KMS-11 (cell line): ENCODE measurements at regions not wholly inside any gene's neighbourhood (a gene's known extent, or its start where the extent isn't known, plus 50 kb on each side); places are given as distances from the start of the nearest gene placed in this dataset.

ENCODE experiments used
- H2AFZ ChIP-seq: fragments of 200-600 bp; sonication (generic); 2 replicates; pipeline ENCODE4 v1.6.1; 2016; ENCODE audit warnings: antibody characterized with exemption, mixed run types, low read depth
- H3K27ac ChIP-seq: fragments of 200-600 bp; sonication (generic); 2 replicates; pipeline ENCODE4 v1.6.1; 2016; ENCODE audit warnings: mild to moderate bottlenecking, mixed run types
- H3K27me3 ChIP-seq: fragments of 200-600 bp; sonication (generic); 2 replicates; pipeline ENCODE4 v1.6.1; 2017; ENCODE audit warnings: mild to moderate bottlenecking, low read depth, mixed run types, moderate library complexity; ENCODE audit not compliant: insufficient read depth
- H3K36me3 ChIP-seq: fragments of 200-600 bp; sonication (generic); 2 replicates; pipeline ENCODE4 v1.6.1; 2017; ENCODE audit warnings: mild to moderate bottlenecking, mixed run types; ENCODE audit not compliant: insufficient read depth
- H3K4me1 ChIP-seq: fragments of 200-600 bp; sonication (generic); 2 replicates; pipeline ENCODE4 v1.6.1; 2016; ENCODE audit warnings: mild to moderate bottlenecking, low read depth, mixed run types; ENCODE audit not compliant: poor library complexity, severe bottlenecking
- H3K4me2 ChIP-seq: fragments of 200-600 bp; sonication (generic); 2 replicates; pipeline ENCODE4 v1.7.0; 2016; ENCODE audit warnings: mild to moderate bottlenecking, mixed run types
- H3K4me3 ChIP-seq: fragments of 200-600 bp; sonication (generic); IDR thresholded peaks from 2 replicates; pipeline ENCODE4 v1.6.1; 2017; ENCODE audit warnings: low read depth, low read length, mixed read lengths; ENCODE audit not compliant: insufficient read depth
- H3K79me2 ChIP-seq: fragments of 200-600 bp; sonication (generic); 2 replicates; pipeline ENCODE4 v1.6.1; 2016; ENCODE audit warnings: low read depth, mixed run types; ENCODE audit not compliant: insufficient read depth
- H3K9ac ChIP-seq: fragments of 200-600 bp; sonication (generic); 2 replicates; pipeline ENCODE4 v1.6.1; 2016; ENCODE audit warnings: mild to moderate bottlenecking, mixed run types
- H4K20me1 ChIP-seq: fragments of 200-600 bp; sonication (generic); 2 replicates; pipeline ENCODE4 v1.6.1; 2016; ENCODE audit warnings: mild to moderate bottlenecking, mixed run types; ENCODE audit not compliant: insufficient read depth
- CTCF ChIP-seq: fragments of 200-600 bp; sonication (generic); conservative IDR thresholded peaks from 2 replicates; pipeline ENCODE4 v1.6.1; 2017; ENCODE audit warnings: low read depth, mild to moderate bottlenecking, antibody characterized with exemption, low read length, moderate library complexity, mixed read lengths

DNA sequence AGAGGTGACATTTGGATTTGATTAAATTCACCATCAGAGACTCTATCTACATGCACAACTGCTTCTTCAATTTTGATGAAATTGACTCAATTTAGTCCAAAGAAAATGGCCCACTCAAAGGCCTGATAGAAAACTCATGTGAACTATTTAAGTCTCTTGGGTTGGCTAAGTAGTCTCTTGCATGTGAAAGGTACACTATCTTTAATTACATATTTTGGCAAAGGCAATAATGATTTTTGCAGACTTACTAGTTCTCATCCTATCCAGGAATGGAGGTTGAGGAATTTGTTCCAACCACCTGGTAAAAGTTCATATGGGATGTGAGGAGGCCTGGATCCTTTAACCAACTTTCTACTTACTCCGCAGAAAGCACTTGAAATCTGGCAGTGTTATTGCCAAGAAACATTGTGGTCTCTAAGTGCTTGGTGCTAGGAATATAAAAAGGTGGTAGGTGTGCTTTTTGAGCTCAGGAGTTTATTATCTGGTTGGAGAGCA lies 618.6 kb upstream of the MKI67 start:
- Histone ChIP-seq H3K79me2 (no peaks in the 10 kb centered on the region), H2AFZ (no peak overlapping the region), H3K4me1 (no peaks in the 10 kb centered on the region), H3K36me3 (no peaks in the 10 kb centered on the region), H3K9ac (no peak overlapping the region), H3K4me3 (no peak overlapping the region), H3K4me2 (no peak overlapping the region), H4K20me1 (no peaks in the 10 kb centered on the region), H3K27me3 (0 out of 2 replicates have a peak, but pooled peaks cover 2% of the 10 kb centered on the region), H3K27ac (no peak overlapping the region)
- TF ChIP-seq CTCF: no peak

- no peaks in the 10 kb centered on the region for H3K27me3 ChIP-seq
- TF ChIP-seq CTCF: no peak
- no peak overlapping the region for H2AFZ ChIP-seq
- H4K20me1 ChIP-seq: no peaks in the 10 kb centered on the region
- no peaks in the 10 kb centered on the region for H3K4me1 ChIP-seq
- no peak overlapping the region for H3K27ac ChIP-seq
- H3K4me3 ChIP-seq: no peak overlapping the region
- H3K36me3 ChIP-seq: no peaks in the 10 kb centered on the region
- H3K4me2 ChIP-seq: no peak overlapping the region
- H3K9ac ChIP-seq: no peak overlapping the region
- H3K79me2 ChIP-seq: no peaks in the 10 kb centered on the region
These were observed 621.5 kb upstream of the MKI67 start for GRCh38 chr10:128747582-128748346.

- no peaks in the 10 kb centered on the region for H3K36me3 ChIP-seq
These were observed 625.1 kb upstream of the MKI67 start for GRCh38 chr10:128751284-128751683.

GRCh38 chr10:128751851-128752250 lies 625.6 kb upstream of the MKI67 start:
- no peak overlapping the region for H3K4me2 ChIP-seq
- H2AFZ ChIP-seq: no peak overlapping the region
- no peaks in the 10 kb centered on the region for H4K20me1 ChIP-seq
- no peaks in the 10 kb centered on the region for H3K36me3 ChIP-seq
- H3K79me2 ChIP-seq: no peaks in the 10 kb centered on the region
- no peak overlapping the region for H3K9ac ChIP-seq
- H3K27me3 ChIP-seq: no peaks in the 10 kb centered on the region
- no peak overlapping the region for H3K27ac ChIP-seq
- no peak overlapping the region for H3K4me3 ChIP-seq
- TF ChIP-seq CTCF: no peak
- no peaks in the 10 kb centered on the region for H3K4me1 ChIP-seq

More at GRCh38 chr10:128751284-128751683, 625.1 kb upstream of the MKI67 start:
- Histone ChIP-seq H3K27ac (no peak overlapping the region), H3K4me1 (no peaks in the 10 kb centered on the region), H2AFZ (no peak overlapping the region), H3K27me3 (no peaks in the 10 kb centered on the region), H4K20me1 (no peaks in the 10 kb centered on the region), H3K4me3 (no peak overlapping the region), H3K9ac (no peak overlapping the region), H3K79me2 (no peaks in the 10 kb centered on the region), H3K4me2 (no peak overlapping the region)
- TF ChIP-seq CTCF: no peak
